Heart left ventricle (tissue), 13 donors: ENCODE measurements at regions not wholly inside any gene's neighbourhood (a gene's known extent, or its start where the extent isn't known, plus 50 kb on each side); places are given as distances from the start of the nearest gene placed in this dataset.

Experiments used
- CTCF ChIP-seq, 12 donors: fragments of 200-600 bp; sonication (generic) in 4 of 12; IDR thresholded peaks; one replicate each; pipeline versions ENCODE4 v1.5.0 to v1.8.0; 2018 to 2022; ENCODE audit warnings: antibody characterized with exemption in 12 of 12, mild to moderate bottlenecking in 5 of 12
- POLR2A ChIP-seq, 2 donors: fragments of 450-650 bp; IDR thresholded peaks; one replicate each; pipeline ENCODE4 v1.6.1; 2017; ENCODE audit warnings: antibody characterized with exemption in 2 of 2, mild to moderate bottlenecking in 2 of 2, moderate library complexity in 2 of 2
- donor health status: ischemic (EF 13 %, LVEDD 7.1; RV severe dilation, severe dysfunction).
- donor health status: DM: no; HTN: yes; CAD: no.
- donor health status: DM: no; HTN: no; CAD: no.
- donor health status: ischemic (EF 25% LVEDD 6.9; RV normal size, moderate dysfunction).
- donor health status: ischemic (EF 25% LVEDD 5.7; RV mildly dilated, moderate dysfunction).
- donor health status: ischemic (EF 35%, LVEDD 5.7; RV mildly dilated, moderate dysfunction).
- donor health status: nonischemic (EF 11% LVEDD 7.7; RV severe dilation, severe dysfunction).
- donor health status: DM: yes; HTN: yes; CAD: no.
- donor health status: PGD.
- donor health status: ischemic (EF 29% LVEDD 5.4; RV normal size, mild dysfunction).
- donor health status: nonischemic (EF 23%, LVEDD 6.1; RV moderate dilation, normal function).

- no peak for TF ChIP-seq CTCF (IDR thresholded peaks at IDR 0.05)
- no peak for TF ChIP-seq POLR2A (IDR thresholded peaks at IDR 0.05)
Measured at GRCh38 chr7:21137640-21138039, 290.2 kb upstream of the SP4 start.
